Colon (tissue), 2 donors: ENCODE measurements at regions not wholly inside any gene's neighbourhood (a gene's known extent, or its start where the extent isn't known, plus 50 kb on each side); places are given as distances from the start of the nearest gene placed in this dataset.
A peak's percentile ranks its signal among the peaks of the same experiment; 100 is the strongest.
"Not testable (repeated sequence)": the region's sequence is repeated elsewhere in the genome, so short reads cannot be mapped to it uniquely, and the experiment has no call there.

ENCODE experiments used
- FAIRE-seq: peaks from 2 replicates; lab custom pipeline; 2012; peaks lifted over from hg19 to GRCh38; lab: Jason Lieb, UNC
- donor health status: control.
- donor health status: control.

- FAIRE-seq, result no peak
These were observed 53.5 kb downstream of the PAGE2 start for GRCh38 chrX:55142206-55142918.

GRCh38 chrX:55142919-55143310 lies 54.1 kb downstream of the PAGE2 start:
- no peak for FAIRE-seq

- FAIRE-seq, result no peak
These were observed 54.8 kb downstream of the PAGE2 start for GRCh38 chrX:55143621-55144020.

GRCh38 chrX:55144697-55145096 lies 55.9 kb downstream of the PAGE2 start:
- FAIRE-seq, result no peak

GRCh38 chrX:55149242-55149641 lies 60.4 kb downstream of the PAGE2 start:
- FAIRE-seq, result peak; percentile 28

- FAIRE-seq, result no peak
These were observed 62.4 kb downstream of the PAGE2 start for GRCh38 chrX:55151199-55151598.

- no peak for FAIRE-seq
These were observed 60.6 kb upstream of the PAGE5 start for GRCh38 chrX:55159551-55159950.

GRCh38 chrX:55160685-55161552 lies 59.2 kb upstream of the PAGE5 start:
- peak; percentile 78 for FAIRE-seq

- no peak for FAIRE-seq
These were observed 58.6 kb upstream of the PAGE5 start for GRCh38 chrX:55161581-55161980.

- FAIRE-seq, result no peak
These were observed 57.0 kb upstream of the PAGE5 start for GRCh38 chrX:55163171-55163570.

GRCh38 chrX:55165026-55165425 lies 55.1 kb upstream of the PAGE5 start:
- FAIRE-seq, result not testable (repeated sequence)

- peak; percentile 45 for FAIRE-seq
These were observed 52.9 kb upstream of the PAGE5 start for GRCh38 chrX:55167124-55167803.

GRCh38 chrX:55167901-55168300 lies 52.2 kb upstream of the PAGE5 start:
- no peak for FAIRE-seq

GRCh38 chrX:55169782-55170181 lies 50.4 kb upstream of the PAGE5 start:
- FAIRE-seq, result no peak
